ENCODE measurements at regions not wholly inside any gene's neighbourhood (a gene's known extent, or its start where the extent isn't known, plus 50 kb on each side); places are given as distances from the start of the nearest gene placed in this dataset.

DNA sequence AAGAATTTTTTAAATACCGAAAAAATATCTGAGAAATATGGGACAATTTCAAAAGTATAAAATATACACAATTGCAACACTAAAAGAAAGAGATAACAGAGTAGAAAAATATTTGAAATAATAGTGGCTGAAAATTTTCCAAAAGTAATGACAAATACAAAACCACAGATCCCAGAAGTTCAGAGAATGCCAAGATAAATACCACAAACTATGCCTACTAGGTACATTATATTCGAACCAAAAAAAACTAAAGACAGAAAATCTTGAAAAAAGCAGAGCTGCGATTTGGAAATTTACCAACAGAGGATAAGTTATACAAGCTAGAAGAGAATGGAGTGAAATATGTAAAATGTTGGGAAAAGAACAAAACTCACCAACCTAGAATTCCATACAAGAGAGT, 191.3 kb upstream of the ELAC2 start:
- Mint-ChIP-seq H3K36me3 (peaks cover 11% of the 10 kb centered on the region), H3K27me3 (ENCODE audit: low read depth in 2 of 2) (no peaks in the 10 kb centered on the region), H3K9me3 (peaks cover 15 to 16% of the 10 kb centered on the region in 2 donors), H3K4me1 (no peaks in the 10 kb centered on the region), H3K4me3 (no peak overlapping the region), H3K27ac (no peak overlapping the region)
- WGBS (ENCODE audit: insufficient coverage): no CpG with 5 or more reads among the region's 3 CpGs
- intact Hi-C loops (cut with micrococcal nuclease): no loop called here
- no peaks in the 10 kb centered on the region for H3K9me3 ChIP-seq (ENCODE audit: control insufficient read depth, insufficient read depth, low read length)
- no peak overlapping the region for H3K27ac ChIP-seq (ENCODE audit: low read length)
- ATAC-seq: no peak
- H3K36me3 ChIP-seq (ENCODE audit: control insufficient read depth, insufficient read depth, low read length): no peaks in the 10 kb centered on the region
- no peak overlapping the region for H3K4me3 ChIP-seq (ENCODE audit: low read length)
- no peak for DNase-seq
- TF ChIP-seq CTCF (IDR thresholded peaks at IDR 0.05): no peak
- no peaks in the 10 kb centered on the region for H3K4me1 ChIP-seq (ENCODE audit: control insufficient read depth, insufficient read depth, low read length)
- H3K27me3 ChIP-seq (ENCODE audit: control insufficient read depth, insufficient read depth, low read length): no peaks in the 10 kb centered on the region

DNA sequence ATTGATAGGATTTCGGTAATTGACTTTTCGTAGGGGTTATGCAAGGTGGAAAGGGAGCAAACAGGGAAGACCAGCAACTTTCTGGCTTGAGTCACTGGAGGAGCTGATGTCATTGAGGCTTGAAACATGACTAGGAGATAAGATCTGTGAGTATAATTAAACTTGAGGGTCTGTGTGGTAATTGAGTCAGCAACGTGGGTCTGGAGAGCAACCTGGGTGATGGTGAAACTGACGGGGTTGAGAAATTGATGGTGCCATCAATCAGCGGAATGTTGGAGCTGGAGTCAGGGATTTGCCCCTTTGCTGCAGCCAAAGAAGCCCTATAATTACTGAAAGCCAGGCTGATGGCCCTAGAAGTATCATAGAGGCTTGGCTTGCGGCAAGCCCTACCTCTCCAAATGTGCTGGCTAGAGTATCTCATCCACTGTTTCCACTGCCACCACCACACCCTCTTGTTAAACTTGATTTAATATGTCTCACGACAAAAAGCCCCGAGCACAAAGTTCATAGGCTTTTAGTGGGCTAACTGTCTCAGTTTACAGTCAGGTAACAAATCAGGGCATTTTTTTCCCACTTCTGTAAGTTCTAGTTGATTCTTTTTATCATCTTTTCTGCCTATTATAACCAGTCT, 186.9 kb upstream of the ELAC2 start:
- Mint-ChIP-seq H3K4me3 (no peak overlapping the region), H3K27ac (no peak overlapping the region), H3K9me3 (peaks cover 10 to 19% of the 10 kb centered on the region in 2 donors), H3K36me3 (no peaks in the 10 kb centered on the region), H3K4me1 (no peaks in the 10 kb centered on the region), H3K27me3 (ENCODE audit: low read depth in 2 of 2) (no peaks in the 10 kb centered on the region)
- no peak for ATAC-seq
- Histone ChIP-seq H3K4me1 (ENCODE audit: control insufficient read depth, insufficient read depth, low read length) (no peaks in the 10 kb centered on the region), H3K27ac (ENCODE audit: low read length) (no peak overlapping the region), H3K4me3 (ENCODE audit: low read length) (no peak overlapping the region), H3K36me3 (ENCODE audit: control insufficient read depth, insufficient read depth, low read length) (no peaks in the 10 kb centered on the region), H3K27me3 (ENCODE audit: control insufficient read depth, insufficient read depth, low read length) (no peaks in the 10 kb centered on the region), H3K9me3 (ENCODE audit: control insufficient read depth, insufficient read depth, low read length) (no peaks in the 10 kb centered on the region)
- WGBS (ENCODE audit: insufficient coverage): 77% methylated on average over 8 of the region's 8 CpGs
- DNase-seq: no peak
- no peak for TF ChIP-seq CTCF (IDR thresholded peaks at IDR 0.05)
- intact Hi-C loops (cut with micrococcal nuclease): no loop called here

GRCh38 chr17:13202835-13203234, 185.0 kb upstream of the ELAC2 start:
- Mint-ChIP-seq H3K27me3 (ENCODE audit: low read depth in 2 of 2) (no peaks in the 10 kb centered on the region), H3K27ac (no peak overlapping the region), H3K4me1 (no peaks in the 10 kb centered on the region), H3K36me3 (no peaks in the 10 kb centered on the region), H3K4me3 (no peak overlapping the region), H3K9me3 (peaks cover 11 to 21% of the 10 kb centered on the region in 2 donors)
- WGBS (ENCODE audit: insufficient coverage): 71% methylated on average over 1 of the region's 2 CpGs
- no peaks in the 10 kb centered on the region for H3K9me3 ChIP-seq (ENCODE audit: control insufficient read depth, insufficient read depth, low read length)
- H3K4me3 ChIP-seq (ENCODE audit: low read length): no peak overlapping the region
- H3K4me1 ChIP-seq (ENCODE audit: control insufficient read depth, insufficient read depth, low read length): no peaks in the 10 kb centered on the region
- ATAC-seq (no peak), DNase-seq (no peak)
- no peaks in the 10 kb centered on the region for H3K27me3 ChIP-seq (ENCODE audit: control insufficient read depth, insufficient read depth, low read length)
- H3K27ac ChIP-seq (ENCODE audit: low read length): no peak overlapping the region
- H3K36me3 ChIP-seq (ENCODE audit: control insufficient read depth, insufficient read depth, low read length): no peaks in the 10 kb centered on the region
- intact Hi-C loops (cut with micrococcal nuclease): no loop called here
- no peak for TF ChIP-seq CTCF (IDR thresholded peaks at IDR 0.05)

DNA sequence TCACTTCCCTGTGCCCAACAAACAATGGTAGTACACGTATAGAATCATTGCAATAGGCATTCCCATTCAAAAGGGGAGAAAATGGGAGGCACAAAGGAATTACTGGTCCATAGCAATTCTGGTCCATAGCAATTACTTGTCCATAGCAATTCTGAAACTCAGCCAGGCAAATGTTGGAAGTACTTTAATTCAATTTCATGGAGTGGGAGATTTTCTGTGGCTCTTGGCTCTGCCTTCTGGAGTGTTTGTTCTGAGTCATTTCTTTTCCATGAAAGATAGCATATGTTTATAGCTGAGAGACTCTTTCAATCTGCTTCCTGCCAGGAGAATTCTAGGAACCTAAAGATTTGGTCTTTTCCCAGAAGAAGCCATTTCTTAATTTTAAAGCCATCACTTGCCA, 182.8 kb upstream of the ELAC2 start:
- ATAC-seq (no peak), DNase-seq (no peak)
- 89% methylated on average over 1 of the region's 1 CpG for WGBS (ENCODE audit: insufficient coverage)
- Histone ChIP-seq H3K9me3 (ENCODE audit: control insufficient read depth, insufficient read depth, low read length) (no peaks in the 10 kb centered on the region), H3K27me3 (ENCODE audit: control insufficient read depth, insufficient read depth, low read length) (no peaks in the 10 kb centered on the region), H3K4me1 (ENCODE audit: control insufficient read depth, insufficient read depth, low read length) (no peaks in the 10 kb centered on the region), H3K27ac (ENCODE audit: low read length) (no peak overlapping the region), H3K36me3 (ENCODE audit: control insufficient read depth, insufficient read depth, low read length) (no peaks in the 10 kb centered on the region), H3K4me3 (ENCODE audit: low read length) (no peak overlapping the region)
- Mint-ChIP-seq H3K9me3 (peaks cover 11 to 20% of the 10 kb centered on the region in 2 donors), H3K36me3 (no peaks in the 10 kb centered on the region), H3K27me3 (ENCODE audit: low read depth in 2 of 2) (no peaks in the 10 kb centered on the region), H3K4me1 (no peaks in the 10 kb centered on the region), H3K27ac (no peak overlapping the region), H3K4me3 (no peak overlapping the region)
- intact Hi-C loops (cut with micrococcal nuclease): no loop called here
- TF ChIP-seq CTCF (IDR thresholded peaks at IDR 0.05): no peak

Data from natural killer cell (primary cell).